ENCODE measurements at regions not wholly inside any gene's neighbourhood (a gene's known extent, or its start where the extent isn't known, plus 50 kb on each side); places are given as distances from the start of the nearest gene placed in this dataset.

- no peak for TF ChIP-seq CTCF (IDR thresholded peaks at IDR 0.05; ENCODE audit: poor library complexity, severe bottlenecking)
- TF ChIP-seq EZH2 (IDR thresholded peaks at IDR 0.05; ENCODE audit: borderline replicate concordance, insufficient read depth, low read length, poor library complexity, severe bottlenecking), result no peak
- no peak for TF ChIP-seq RAD21 (conservative IDR thresholded peaks at IDR 0.05)
- TF ChIP-seq, protein P1, sequence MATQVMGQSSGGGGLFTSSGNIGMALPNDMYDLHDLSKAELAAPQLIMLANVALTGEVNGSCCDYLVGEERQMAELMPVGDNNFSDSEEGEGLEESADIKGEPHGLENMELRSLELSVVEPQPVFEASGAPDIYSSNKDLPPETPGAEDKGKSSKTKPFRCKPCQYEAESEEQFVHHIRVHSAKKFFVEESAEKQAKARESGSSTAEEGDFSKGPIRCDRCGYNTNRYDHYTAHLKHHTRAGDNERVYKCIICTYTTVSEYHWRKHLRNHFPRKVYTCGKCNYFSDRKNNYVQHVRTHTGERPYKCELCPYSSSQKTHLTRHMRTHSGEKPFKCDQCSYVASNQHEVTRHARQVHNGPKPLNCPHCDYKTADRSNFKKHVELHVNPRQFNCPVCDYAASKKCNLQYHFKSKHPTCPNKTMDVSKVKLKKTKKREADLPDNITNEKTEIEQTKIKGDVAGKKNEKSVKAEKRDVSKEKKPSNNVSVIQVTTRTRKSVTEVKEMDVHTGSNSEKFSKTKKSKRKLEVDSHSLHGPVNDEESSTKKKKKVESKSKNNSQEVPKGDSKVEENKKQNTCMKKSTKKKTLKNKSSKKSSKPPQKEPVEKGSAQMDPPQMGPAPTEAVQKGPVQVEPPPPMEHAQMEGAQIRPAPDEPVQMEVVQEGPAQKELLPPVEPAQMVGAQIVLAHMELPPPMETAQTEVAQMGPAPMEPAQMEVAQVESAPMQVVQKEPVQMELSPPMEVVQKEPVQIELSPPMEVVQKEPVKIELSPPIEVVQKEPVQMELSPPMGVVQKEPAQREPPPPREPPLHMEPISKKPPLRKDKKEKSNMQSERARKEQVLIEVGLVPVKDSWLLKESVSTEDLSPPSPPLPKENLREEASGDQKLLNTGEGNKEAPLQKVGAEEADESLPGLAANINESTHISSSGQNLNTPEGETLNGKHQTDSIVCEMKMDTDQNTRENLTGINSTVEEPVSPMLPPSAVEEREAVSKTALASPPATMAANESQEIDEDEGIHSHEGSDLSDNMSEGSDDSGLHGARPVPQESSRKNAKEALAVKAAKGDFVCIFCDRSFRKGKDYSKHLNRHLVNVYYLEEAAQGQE (IDR thresholded peaks at IDR 0.05; ENCODE audit: borderline replicate concordance), result no peak
Measured at GRCh38 chr14:87264272-87264785, 728.7 kb downstream of the GALC start.
